Parathyroid adenoma (tissue), 2 donors: ENCODE measurements at regions not wholly inside any gene's neighbourhood (a gene's known extent, or its start where the extent isn't known, plus 50 kb on each side); places are given as distances from the start of the nearest gene placed in this dataset.
"Not testable (repeated sequence)": the region's sequence is repeated elsewhere in the genome, so short reads cannot be mapped to it uniquely, and the experiment has no call there.

Experiments used
- H2AFZ ChIP-seq: fragments of 300-600 bp; sonication (generic); one replicate; pipeline ENCODE4 v1.7.0; 2017; ENCODE audit warnings: antibody characterized with exemption, mild to moderate bottlenecking
- H3K27ac ChIP-seq: fragments of 300-600 bp; sonication (generic); one replicate; pipeline ENCODE4 v1.7.0; 2017
- H3K27me3 ChIP-seq: fragments of 300-600 bp; sonication (generic); one replicate; pipeline ENCODE4 v1.7.0; 2017; ENCODE audit warnings: low read length; ENCODE audit not compliant: control insufficient read depth, insufficient read depth
- H3K36me3 ChIP-seq: fragments of 300-600 bp; sonication (generic); one replicate; pipeline ENCODE4 v1.7.0; 2017; ENCODE audit warnings: low read length; ENCODE audit not compliant: control insufficient read depth, insufficient read depth
- H3K4me1 ChIP-seq: fragments of 300-600 bp; sonication (generic); one replicate; pipeline ENCODE4 v1.7.0; 2017; ENCODE audit warnings: control low read depth
- H3K4me2 ChIP-seq: fragments of 300-600 bp; sonication (generic); one replicate; pipeline ENCODE4 v1.7.0; 2017; ENCODE audit warnings: low read length
- H3K4me3 ChIP-seq: fragments of 300-600 bp; sonication (generic); one replicate; pipeline ENCODE4 v1.7.0; 2017; ENCODE audit warnings: low read depth, low read length
- H3K79me2 ChIP-seq: fragments of 300-600 bp; sonication (generic); one replicate; pipeline ENCODE4 v1.7.0; 2017; ENCODE audit warnings: control low read depth
- H3K9ac ChIP-seq: fragments of 300-600 bp; sonication (generic); one replicate; pipeline ENCODE4 v1.7.0; 2017; ENCODE audit warnings: mild to moderate bottlenecking
- H3K9me3 ChIP-seq: fragments of 300-600 bp; sonication (generic); one replicate; pipeline ENCODE4 v1.7.0; 2017; ENCODE audit warnings: low read length; ENCODE audit not compliant: control insufficient read depth
- TF ChIP-seq, protein P1 (sequence below): fragments of 300-600 bp; sonication (generic); IDR thresholded peaks from one replicate; pipeline ENCODE4 v1.7.0; 2017; ENCODE audit warnings: antibody characterized with exemption, mild to moderate bottlenecking
- donor health status: primary hyperparathyroidism.

DNA sequence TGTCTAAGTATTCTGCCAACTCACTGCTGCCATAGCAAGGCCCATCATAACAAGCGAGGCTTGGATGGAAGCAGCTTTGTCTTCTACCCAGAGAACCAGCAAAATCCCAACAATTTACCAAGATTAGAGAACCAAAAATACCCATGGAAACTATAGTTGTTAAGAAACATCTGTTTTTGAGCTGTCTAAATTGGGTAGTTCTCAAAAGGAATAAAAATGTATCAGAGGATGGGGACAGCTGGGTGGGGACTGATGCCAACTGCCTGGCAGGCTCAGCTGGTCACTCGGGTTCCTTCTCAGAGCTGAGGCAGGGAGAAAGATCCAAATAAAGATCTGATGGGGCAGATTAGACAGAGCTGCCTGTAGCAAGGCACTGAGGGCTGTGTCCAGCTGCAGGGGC, 85.9 kb upstream of the GRK3 start:
- Histone ChIP-seq H3K79me2 (no peaks in the 10 kb centered on the region), H3K9me3 (no peaks in the 10 kb centered on the region), H3K36me3 (no peaks in the 10 kb centered on the region), H3K4me2 (no peak overlapping the region), H2AFZ (no peak overlapping the region), H3K4me1 (peaks cover 16% of the 10 kb centered on the region), H3K27ac (no peak overlapping the region), H3K4me3 (no peak overlapping the region), H3K9ac (no peak overlapping the region), H3K27me3 (no peaks in the 10 kb centered on the region)
- TF ChIP-seq, protein P1, sequence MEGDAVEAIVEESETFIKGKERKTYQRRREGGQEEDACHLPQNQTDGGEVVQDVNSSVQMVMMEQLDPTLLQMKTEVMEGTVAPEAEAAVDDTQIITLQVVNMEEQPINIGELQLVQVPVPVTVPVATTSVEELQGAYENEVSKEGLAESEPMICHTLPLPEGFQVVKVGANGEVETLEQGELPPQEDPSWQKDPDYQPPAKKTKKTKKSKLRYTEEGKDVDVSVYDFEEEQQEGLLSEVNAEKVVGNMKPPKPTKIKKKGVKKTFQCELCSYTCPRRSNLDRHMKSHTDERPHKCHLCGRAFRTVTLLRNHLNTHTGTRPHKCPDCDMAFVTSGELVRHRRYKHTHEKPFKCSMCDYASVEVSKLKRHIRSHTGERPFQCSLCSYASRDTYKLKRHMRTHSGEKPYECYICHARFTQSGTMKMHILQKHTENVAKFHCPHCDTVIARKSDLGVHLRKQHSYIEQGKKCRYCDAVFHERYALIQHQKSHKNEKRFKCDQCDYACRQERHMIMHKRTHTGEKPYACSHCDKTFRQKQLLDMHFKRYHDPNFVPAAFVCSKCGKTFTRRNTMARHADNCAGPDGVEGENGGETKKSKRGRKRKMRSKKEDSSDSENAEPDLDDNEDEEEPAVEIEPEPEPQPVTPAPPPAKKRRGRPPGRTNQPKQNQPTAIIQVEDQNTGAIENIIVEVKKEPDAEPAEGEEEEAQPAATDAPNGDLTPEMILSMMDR, result no peak

DNA sequence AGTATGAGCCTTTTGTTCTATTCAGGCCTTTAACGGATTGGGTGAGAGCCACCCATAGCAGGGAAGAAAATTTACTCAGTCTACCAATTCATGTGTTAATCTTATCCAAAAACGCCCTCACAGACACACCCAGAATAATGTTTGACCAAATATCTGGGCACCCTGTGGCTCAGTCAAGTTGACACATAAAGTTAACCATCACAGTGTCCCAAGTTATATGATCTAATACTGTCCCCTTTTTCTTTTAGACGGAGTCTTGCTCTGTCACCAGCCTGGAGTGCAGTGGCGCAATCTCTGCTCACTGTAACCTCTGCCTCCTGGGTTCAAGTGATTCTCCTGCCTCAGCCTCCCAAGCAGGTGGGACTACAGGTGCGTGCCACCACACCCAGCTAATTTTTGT, 83.6 kb upstream of the GRK3 start:
- not testable (repeated sequence) for H3K36me3 ChIP-seq, H3K79me2 ChIP-seq, H3K27ac ChIP-seq, H3K9ac ChIP-seq, H2AFZ ChIP-seq, H3K27me3 ChIP-seq, H3K4me2 ChIP-seq, H3K9me3 ChIP-seq, H3K4me3 ChIP-seq
- peaks cover 16% of the 10 kb centered on the region for H3K4me1 ChIP-seq

DNA sequence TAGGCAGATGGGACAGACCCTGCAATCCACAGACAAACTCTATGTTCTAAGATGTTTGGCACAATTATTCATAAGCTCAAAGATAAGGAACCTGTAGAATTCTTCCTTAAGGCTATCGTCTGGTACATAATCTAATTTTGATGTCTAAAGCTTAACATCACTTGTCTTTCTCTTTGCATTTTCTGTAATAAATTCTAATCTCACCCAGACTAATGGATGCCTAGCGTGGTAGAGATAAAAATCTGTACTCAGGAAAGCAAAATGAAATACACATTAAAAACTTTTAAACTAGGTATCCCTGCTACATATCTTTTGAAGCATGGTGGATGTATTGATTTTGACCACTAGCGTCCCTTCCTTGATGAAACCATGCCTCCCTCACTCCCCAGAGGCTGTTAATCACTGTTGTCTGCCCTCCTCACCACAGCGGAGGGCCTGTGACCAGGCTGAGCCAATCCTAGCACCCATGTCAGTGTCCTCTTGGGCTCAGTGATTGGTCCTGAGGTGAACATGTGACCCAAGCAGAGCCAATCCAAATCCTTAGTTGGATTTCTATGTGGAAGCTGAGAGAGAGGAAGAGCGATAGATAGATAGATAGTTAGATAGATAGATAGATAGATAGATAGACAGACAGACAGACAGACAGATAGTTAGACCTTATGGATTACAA, 82.2 kb upstream of the GRK3 start:
- Histone ChIP-seq H3K4me3 (no peak overlapping the region), H3K4me2 (no peak overlapping the region), H3K9me3 (no peaks in the 10 kb centered on the region), H3K36me3 (no peaks in the 10 kb centered on the region), H3K4me1 (peaks cover 12% of the 10 kb centered on the region), H3K9ac (no peak overlapping the region), H3K27me3 (no peaks in the 10 kb centered on the region), H3K79me2 (no peaks in the 10 kb centered on the region), H2AFZ (no peak overlapping the region), H3K27ac (no peak overlapping the region)
- TF ChIP-seq, protein P1, result no peak

DNA sequence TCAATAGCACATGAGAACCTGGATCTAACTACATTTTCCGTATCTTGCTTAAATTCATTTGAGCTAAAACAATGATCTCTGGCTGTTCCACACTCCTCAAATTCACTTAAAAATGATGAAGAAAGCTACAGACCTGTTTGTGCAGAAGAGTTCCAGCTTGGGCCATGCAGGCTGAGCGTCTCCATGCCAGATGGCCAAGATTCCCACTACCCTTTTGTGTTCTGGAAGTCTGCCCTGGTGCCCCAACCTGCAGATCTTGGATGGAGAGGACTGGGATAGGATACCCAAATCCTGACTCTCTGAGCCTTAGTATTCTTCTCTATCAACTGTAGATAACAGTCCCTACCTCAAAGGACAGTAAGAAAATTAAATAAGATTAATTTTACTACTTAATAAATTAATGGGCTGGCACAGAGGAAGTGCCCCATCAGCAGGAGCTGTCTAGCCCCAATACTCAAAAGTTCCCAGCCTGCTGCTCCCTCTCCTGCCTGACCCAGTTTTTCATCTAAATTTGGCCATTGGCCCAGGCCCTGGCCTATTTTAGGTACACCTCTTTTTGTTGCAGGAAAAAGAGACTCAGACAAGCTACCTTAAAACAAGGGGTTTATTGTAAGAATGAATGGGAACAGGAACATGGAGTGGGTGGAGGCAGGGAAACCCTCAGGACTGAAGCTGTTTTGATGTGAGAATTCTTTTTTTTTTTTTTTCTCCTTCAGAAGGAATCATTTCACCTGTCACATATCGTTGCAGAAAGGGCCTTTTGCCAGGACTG, 81.4 kb upstream of the GRK3 start:
- Histone ChIP-seq H3K79me2 (no peaks in the 10 kb centered on the region), H3K27me3 (no peaks in the 10 kb centered on the region), H3K27ac (no peak overlapping the region), H3K4me3 (no peak overlapping the region), H3K9ac (no peak overlapping the region), H3K36me3 (no peaks in the 10 kb centered on the region), H2AFZ (no peak overlapping the region), H3K9me3 (no peaks in the 10 kb centered on the region), H3K4me2 (no peak overlapping the region), H3K4me1 (peaks cover 12% of the 10 kb centered on the region)
- TF ChIP-seq, protein P1, result no peak

DNA sequence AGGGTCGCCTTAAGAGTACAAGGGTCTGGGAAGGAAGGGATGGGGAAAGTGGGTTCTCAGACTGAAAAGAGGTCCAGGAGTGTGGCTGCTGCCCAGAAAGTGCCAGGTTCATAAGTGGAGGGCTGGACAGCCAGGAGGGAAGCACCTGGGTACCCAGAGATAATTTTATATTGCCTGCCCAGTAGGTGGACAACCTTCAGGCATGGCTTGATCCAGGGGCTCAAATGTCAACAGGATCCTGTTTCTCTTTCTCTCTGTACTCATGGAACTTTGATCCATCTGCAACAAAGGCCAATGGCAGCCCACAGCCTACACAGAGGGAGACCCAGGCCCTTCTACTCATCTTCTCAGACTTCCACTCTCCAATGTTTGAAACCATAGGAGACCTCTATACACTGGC, 80.5 kb upstream of the GRK3 start:
- TF ChIP-seq, protein P1, result no peak
- Histone ChIP-seq H3K4me1 (peaks cover 9% of the 10 kb centered on the region), H3K27ac (no peak overlapping the region), H3K4me2 (no peak overlapping the region), H3K36me3 (no peaks in the 10 kb centered on the region), H3K4me3 (no peak overlapping the region), H2AFZ (no peak overlapping the region), H3K79me2 (no peaks in the 10 kb centered on the region), H3K9me3 (no peaks in the 10 kb centered on the region), H3K9ac (no peak overlapping the region), H3K27me3 (no peaks in the 10 kb centered on the region)
